ENCODE measurements at regions not wholly inside any gene's neighbourhood (a gene's known extent, or its start where the extent isn't known, plus 50 kb on each side); places are given as distances from the start of the nearest gene placed in this dataset.
"Not testable (repeated sequence)": the region's sequence is repeated elsewhere in the genome, so short reads cannot be mapped to it uniquely, and the experiment has no call there.

DNA sequence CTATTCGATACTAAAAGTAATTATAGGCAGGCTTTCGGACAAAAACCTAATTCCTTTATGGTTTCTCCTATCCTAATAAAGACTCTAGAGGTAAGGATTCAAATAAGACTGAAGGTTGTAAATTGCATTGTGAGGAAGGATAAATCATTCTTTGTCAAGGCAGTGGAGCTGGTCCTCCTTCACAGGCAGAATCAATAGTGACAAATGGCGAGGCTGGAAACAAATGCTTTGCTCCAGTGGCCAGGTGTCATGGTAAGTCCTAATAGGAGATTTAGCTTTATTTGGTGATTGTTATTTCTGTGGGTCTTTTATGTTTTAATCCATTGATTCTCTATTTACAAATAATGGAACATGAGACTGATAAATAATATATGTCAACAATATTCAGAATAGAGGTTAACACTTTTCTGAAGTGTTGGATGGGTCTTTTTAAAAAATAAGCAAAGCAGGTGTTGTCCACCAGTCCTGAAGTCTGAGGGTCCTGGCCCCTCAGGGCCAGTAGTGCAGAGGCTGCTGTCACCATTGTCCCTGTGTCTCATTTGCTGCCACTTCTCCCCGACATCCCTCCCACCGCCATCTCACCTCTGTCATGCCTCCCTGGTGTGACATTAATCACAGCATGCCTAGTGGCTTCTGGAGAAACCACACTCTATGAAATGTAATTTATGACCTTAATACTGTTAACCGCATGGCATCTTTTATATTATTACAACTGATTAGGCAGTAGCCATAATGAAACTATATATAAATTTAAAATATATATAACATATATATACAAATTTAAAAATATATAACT is 120.9 kb upstream of the MAGI3 start:
- no peak for DNase-seq

DNA sequence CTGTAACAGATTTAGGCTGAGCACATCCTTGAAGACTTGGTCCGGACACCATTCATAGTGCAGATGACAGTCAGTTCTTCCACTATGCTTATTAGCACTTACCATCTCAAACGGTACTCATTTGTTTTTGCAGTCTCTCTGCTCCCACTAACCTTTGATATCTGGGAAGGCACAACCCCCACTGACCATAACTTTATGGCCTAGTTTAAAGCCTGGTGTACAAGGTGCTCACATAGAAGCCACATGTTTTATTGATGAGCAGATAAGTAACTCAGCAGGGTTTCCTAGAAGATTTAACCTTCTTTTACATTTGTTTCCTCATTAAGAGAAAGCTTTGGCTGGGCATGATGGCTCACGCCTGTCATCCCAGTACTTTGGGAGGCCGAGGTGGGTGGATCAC is 119.3 kb upstream of the MAGI3 start:
- no peak for DNase-seq

DNA sequence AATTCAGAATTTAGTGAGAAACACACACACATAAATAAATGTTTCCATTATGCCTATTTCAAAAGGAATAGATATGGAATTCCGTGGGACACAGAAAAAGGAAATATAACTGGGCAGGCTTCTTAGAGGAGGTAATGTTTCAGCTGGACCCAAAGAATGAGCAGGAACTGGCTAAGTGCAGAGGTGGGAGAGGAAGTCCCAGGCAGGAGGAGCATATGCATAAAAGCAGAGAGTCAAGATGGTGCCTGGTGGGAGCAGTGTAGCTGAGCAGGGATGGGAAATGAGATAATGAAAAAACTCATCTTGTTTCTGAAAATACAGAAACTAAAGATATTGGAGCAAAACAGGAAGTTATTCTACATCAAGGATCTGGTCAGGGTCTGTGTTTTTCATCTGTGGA is 115.2 kb upstream of the MAGI3 start:
- DNase-seq = no peak

DNA sequence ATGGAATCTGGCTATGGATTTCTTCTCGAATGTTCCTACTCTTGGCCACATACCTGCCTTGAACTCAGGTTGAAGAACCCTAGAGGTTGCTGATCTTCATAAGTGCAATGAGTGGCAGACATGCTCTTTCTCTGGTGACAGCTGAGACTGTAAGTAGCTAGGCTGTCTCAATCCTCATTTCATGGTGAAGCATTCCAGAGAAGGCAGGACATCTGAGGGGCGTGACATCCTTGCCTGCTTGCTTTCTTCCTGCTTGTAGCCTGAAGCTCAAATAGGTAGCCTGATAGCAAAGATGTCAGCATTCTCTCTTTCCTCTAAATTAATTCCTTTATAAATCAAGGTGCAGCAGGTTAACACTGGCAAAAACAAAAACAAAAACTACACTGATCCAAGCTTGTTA is 114.6 kb upstream of the MAGI3 start:
- DNase-seq = no peak

DNA sequence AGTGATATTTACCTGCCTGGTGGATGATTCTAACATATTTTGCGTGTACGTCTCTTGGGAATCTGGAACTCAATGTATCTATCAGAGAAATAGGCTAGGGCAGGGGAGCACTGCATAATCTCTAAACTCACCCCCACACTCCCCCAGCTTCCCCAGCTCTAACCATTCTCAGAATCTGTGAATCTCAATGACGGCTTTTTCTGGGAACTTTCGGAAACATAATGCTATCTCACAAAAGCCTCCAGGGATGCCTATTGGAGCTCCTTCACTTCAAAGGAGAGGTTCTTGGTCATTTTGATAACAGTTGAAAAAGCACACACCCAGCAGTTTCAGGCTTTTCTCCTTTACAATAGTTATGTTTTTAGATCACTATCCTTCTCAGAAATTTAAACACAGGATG is 113.8 kb upstream of the MAGI3 start:
- no peak for DNase-seq

DNA sequence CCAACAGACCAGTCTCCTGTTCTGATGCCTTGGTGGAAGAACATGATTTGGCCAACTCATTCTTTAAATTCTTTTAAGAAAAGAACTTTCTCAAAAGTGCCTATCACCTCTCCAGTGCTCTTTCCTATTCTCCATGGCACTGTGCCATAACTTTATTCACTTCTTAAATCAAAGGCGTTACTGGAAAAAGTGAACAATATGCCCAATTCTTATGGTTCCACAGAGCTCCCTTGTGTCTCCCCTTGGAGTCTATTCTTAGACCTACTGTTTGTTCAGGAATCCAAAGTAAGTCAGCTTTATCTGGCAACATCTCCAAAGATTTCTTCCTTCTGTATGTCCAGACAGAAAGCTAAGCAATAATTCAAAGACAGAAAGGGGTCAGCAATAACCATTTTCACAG is 111.9 kb upstream of the MAGI3 start:
- DNase-seq = no peak

DNA sequence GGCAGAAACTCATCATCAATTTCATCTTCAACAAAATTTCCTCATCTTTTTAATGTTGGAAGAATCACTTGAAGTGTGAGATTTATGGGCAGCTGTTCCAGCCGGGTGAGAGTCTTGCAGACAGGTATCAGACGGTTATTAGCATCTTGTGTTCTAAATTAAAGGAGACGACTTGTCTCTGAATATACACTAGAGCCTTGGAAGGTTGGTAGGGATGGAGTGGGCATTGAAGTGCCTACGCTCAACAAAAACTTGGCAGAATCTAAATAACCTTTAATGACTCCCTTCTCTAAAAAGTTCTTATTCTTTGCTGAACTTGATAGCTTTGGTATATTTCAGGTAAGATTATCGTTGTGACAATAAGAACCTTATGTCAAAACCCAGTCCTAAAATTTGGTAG is 111.5 kb upstream of the MAGI3 start:
- no peak for DNase-seq

DNA sequence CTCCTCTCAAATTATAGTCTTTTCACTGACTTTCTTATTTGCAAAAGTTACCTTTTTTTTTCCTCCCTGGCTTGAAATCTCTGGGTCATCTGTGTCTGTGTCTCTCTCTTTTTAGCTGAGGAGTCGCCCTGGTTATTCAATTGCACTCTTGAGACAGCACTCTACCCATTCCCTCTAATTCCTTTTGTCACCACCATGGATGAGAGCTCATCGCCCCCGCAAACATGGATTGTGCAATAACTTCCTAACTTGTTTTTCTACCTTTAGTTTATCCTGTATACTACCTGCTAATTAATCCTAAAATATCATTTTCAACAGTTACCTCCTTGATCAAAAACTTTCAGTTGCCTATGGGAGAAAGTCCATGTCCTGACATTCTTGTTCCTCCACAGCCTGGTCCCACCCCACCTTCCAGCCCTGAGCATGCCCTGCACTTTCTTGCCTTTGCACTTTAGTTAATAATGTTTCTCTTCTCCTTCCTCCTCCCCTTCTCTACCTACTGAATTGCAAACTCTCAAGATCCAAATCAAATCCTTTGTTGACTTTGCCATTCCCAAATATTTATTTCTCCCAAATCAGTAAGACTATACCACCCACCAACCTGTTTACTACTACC is 110.4 kb upstream of the MAGI3 start:
- DNase-seq = no peak

DNA sequence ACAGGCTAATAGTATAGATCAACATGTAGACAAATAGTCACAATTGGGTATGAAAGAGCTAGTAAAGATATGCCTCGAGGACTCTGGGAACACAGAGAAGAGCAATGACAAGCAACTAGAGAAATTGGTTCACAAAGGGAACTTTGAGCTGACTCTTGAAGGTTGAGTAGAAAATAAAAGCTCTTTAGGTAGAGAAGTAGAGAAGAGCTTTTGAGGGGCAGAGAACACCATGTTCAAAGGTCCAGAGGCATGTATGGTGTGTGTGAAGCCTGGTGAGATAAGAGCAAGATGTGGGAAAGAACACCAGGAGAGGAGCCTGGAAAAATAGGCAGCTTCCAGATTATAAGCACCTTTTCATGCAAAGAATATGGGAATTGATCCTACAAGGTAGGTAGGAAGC is 109.7 kb upstream of the MAGI3 start:
- no peak for DNase-seq

DNA sequence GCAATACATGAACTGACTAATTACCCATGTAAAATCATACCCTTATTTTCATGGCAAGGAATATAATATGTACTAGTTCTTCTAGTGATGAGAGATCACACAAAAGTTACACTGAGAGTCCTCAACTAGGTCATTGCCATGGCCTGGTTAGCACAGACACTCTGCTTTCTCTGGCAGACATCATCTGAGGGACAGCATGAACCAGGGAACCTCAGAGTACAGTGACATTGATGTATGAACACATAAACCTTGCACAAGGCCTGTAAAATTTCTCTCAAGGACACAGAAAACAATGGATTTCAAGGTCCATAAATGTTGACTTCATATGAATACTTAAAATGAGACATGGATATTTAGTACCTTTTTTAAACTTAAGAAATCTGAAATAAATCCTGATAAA is 108.8 kb upstream of the MAGI3 start:
- DNase-seq = no peak

DNA sequence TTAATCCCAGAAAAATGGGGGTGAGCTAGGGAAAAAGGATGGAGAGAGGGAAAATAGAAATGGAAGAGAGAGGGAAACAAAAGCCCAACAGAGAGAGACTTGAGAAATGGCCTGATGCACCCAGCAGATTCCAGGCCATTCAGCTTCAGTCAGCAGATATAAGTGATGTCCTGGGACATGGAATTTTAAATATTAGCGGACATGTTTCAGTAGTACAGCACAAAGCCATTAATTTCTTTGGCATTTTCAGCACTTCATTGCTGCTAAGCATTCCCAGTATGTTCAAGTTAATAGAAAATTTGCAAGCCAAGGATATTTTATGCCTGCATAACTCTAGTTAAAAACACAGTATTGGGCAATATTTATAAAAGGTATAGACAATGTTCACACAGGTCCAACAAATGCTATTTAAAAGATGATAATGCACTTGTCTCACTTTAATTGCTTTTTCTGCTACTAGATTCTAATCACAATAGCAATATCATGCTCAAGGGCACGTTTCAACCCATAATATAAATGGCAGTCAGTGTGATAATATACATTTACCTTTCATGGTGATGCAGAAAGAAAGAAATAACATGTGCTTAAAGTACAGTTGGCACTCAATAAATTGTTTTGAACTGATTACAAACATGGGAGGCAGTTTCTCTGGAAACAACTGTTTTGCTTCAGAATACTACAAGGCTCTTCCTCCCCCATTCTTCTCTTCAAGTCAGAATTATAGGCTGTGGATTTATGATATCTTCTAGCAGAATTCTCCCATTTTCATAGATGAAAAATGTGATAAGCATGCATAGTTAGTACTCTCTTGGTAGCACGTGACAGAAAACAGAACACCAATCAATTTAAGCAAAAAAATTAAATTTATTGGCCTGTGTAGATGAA is 108.1 kb upstream of the MAGI3 start:
- DNase-seq = no peak

DNA sequence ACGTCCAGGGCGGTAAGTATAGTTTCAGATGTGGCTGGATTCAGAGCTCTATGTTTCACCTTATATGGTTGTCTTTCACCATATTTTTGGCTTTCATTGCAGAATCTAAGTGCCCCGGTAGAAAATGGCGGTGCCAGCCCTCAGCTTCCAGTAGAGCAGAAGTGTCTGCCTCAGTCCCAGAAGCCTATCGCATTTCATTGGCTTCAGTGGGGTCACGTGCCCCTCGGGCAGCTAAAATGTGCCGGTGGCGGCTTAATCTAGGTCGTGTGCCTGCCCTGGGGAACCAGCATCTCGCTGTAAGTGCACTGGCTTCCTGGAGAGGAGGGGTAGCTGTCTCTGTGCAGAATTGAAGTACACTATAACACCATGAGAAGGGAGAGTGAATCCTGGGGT is 107.4 kb upstream of the MAGI3 start:
- no peak for DNase-seq

DNA sequence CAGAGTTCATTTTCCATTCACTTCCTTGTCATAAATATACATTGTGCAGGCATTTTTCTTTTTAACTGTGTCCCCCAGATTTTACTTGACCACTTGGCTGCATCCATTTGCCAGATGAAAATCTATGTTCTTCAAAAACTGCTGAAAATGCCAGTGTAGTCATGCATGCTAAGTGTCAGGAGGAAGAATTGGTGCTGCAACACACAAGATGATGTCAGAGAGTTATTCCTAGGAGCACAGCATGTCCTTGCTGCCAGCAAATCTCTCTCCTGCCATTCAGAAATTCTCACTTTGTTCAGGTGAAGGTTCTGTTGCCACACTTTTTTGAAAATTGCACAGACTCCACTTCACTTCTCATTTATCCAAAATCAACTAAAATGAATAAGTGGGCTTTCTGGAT is 106.4 kb upstream of the MAGI3 start:
- DNase-seq = no peak

DNA sequence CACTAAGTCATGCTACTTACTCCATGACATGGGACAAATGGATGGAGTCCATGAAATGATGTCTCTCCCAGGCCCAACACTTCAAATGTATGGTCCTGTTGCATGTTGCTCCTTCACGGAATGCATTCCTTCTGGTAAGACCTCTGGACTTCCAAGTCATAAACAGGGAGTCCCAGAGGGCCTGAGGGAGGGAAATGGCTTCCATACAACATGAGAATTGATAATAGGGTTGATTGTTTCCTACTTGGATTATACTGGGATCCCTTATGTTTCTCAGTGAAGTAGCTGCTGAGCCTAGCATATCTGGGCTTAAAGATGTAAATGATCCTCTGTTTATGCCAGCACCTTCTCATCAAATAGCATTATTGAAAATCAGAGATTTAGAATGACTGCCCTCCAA is 104.2 kb upstream of the MAGI3 start:
- no peak for DNase-seq

DNA sequence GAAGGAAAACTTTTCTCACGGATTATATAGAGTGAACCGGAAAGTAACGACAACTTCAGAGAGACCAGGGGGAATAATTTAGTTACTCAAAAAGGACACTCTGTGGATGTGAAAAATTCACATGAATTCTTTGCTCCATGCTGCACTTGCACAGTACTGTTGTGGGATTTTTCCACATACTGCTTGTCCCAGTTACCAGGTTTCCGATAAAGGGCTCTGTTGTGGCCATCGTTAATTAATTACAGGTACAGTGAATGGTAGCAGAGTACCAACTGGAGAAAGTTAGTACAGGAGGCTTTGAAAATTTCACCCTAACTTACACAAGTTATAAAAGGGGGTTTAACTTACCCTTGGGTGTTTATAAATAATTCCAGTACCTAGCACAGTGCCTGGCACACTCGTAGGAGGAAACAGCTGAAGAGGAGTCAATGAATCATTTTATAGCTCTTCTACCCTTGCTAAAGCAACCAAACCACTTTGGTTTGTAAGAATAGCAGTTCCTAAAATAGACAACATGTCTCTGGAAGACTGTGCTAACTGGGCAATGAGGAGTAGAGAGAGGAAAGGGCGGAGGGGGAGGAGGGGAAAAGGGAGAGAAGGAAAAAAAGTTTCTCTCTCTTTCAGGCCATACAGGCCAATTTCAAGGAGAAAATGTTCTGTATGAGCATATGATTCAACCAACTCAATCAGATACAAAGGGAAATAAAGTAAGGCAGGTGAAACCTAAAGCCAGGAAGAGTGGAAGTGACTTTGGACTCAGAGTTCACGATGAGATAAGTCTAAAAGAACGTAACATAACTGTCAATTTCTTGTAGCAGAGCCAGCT is 98.3 kb upstream of the MAGI3 start:
- no peak for DNase-seq

DNA sequence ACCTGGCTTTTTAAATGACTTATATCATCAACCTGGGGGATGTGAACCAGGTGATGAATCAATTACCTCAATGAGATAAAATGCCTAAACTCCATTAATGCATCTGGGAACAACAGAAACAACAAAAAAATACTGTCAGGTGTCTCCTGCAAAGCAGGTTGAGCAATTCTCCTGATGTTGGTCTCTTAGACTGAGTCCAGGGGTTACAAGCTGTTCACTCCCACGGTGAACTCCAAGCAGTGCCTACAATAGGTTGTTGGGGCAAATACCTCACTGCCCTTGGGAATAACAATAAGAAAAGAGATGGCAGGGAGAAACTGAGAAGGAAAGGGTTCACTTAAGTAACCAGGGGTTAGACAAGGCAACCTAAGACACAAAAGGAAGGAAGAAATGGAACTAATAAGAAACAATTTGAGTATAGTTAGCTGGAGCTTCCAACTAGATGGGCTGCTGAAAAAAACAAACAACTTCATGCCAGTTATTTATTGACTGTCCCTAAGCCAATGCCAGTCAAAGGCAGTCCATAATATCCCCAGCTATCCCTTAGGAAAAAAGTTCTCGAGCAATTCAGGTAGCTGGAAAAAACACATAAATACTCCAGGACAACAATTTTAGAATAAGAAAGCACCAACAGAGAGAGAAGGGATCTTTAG is 97.6 kb upstream of the MAGI3 start:
- no peak for DNase-seq

DNA sequence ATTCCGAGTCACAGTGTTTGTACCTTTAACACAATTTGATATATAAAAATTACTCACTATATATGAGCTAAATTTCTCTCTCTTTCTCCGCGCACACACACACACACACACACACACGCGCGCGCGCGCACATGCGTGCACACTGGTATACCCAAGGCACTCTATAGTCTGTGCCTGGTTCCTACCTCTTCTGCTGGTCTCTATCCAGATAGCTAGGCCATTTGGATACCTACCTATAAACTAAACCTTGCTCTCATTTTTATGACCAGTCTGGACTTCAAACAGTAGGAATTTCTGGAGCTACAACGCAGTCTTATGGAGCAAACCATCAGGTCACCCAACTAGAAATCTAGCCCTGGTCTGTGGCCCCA is 97.1 kb upstream of the MAGI3 start:
- no peak for DNase-seq

DNA sequence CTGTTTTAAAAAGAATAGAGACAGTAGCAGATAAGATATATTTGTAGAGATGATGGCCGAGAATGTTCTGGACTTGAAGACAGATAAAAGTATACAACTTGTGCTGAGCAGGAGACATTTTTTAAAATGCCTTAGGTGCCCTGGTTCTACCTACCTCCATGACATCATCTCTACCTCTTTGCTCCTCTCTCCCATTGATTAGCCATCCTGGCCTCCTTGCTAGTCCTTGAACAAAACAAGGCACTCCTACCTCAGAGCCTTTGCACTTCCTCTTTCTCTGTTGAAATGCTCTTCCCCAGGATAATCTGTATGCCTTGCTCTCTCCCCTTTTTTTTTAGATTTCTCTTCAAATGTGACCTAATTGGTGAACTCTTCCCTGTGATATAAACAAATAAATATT is 92.6 kb upstream of the MAGI3 start:
- no peak for DNase-seq

DNA sequence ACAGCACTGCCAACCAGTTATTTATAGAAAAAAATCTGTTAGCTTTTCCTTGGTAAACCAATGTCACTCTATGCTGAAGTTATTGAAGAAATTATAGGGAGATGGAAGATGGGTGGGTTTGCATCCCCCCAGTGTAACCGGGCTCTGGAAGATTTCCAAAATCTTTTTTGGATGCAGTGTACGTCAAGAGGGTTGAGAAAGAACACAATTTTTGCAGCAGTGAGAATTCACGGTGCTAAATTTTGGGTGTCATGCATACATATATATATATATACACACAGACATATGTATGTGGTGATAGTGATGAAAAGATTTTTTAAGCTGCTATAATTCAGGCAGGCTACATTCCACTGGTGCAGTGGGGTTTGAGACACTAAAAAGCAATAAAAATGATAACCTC is 91.4 kb upstream of the MAGI3 start:
- DNase-seq = no peak

DNA sequence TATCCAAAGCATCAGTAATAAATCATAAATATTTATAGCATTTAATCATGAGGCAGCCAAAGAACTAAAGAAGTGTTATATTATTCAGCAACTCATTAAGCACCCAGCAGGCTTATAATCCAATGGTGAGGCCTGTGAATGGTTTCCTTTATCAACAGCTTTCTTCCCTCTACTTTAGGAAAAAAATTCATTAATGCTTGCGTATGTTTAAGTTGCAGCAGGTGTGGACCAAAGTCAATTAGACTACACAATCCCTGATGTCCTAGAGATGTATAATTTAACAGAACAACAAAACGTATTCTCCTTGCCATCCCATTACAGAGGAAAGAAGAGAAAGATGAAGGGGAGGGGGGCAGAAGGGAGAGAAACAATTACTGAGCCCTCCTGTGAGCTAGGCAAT is 87.7 kb upstream of the MAGI3 start:
- DNase-seq = no peak

DNA sequence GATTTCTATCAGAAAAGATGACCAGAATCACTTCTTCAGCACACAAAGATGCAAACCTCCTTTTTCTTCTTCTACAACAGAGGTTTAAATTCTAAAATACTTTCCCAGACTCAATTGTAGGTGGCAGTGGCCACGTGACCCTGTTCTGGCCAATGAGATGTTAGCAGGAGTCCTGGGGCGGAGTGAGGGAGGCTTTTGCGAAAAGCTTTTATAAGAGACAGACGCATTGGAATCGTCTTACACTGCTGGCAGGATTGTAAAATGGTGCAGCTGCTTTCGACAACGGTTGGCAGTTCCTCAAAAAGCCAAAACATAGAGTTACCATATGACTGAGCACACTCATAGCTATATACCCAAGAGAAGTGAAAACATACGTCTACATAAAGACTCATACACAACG is 87.0 kb upstream of the MAGI3 start:
- no peak for DNase-seq

DNA sequence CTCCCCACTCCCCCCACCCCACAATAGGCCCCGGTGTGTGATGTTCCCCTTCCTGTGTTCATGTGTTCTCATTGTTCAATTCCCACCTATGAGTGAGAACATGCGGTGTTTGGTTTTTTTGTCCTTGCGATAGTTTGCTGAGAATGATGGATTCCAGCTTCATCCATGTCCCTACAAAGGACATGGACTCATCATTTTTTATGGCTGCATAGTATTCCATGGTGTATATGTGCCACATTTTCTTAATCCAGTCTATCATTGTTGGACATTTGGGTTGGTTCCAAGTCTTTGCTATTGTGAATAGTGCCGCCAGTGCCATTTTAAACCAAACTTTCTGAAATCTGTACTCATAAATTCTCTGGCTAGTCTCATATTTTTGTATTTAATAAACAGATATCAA is 85.3 kb upstream of the MAGI3 start:
- DNase-seq = not testable (repeated sequence)

All from NCI-H510A treated with DMSO at 0.1 percent for 48 hours (cell line).